ENCODE measurements at regions not wholly inside any gene's neighbourhood (a gene's known extent, or its start where the extent isn't known, plus 50 kb on each side); places are given as distances from the start of the nearest gene placed in this dataset.

DNA sequence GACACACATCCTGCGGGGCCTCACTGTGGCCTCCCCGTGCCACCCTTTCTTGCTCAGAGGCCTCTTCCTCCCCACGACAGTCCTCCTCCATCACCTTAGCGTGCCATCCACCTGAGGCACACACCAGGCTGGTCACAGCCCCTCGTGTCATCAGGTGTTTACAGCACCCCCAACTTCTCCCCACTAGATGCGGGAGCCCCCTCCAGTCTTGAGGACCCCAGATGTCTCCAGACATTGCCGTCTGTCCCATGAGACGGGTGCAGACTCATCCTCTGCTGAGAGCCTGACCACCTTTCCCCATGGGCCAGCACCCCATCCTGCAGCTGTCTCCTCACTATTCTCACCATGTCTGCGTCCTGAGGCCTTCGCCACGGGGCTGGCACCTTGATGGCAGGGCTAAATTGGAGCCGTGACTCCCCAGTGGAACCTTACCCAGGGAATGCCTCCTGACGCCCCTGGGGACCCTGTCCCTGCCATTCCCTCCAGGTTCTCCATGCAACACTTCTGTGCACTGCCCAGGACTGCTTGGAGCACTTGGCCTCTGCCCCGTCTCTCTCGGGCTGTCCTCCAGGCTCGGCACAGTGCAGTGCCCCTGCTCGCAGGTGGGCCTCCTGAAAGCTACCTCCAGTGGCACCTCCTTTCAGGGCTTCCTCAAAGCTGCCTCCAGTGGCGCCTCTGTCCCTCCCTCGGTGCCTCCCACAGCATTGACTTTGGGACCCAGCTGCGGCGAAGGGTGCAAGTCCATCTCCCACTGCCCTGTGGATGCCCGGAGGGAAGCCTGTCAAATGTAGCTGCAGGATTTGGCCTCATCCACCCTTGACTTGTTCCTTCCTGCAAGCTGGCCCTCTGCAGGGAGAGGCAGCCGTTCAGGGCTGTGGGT, 1386.8 kb downstream of the BRD1 start:
- TF ChIP-seq, protein P1, sequence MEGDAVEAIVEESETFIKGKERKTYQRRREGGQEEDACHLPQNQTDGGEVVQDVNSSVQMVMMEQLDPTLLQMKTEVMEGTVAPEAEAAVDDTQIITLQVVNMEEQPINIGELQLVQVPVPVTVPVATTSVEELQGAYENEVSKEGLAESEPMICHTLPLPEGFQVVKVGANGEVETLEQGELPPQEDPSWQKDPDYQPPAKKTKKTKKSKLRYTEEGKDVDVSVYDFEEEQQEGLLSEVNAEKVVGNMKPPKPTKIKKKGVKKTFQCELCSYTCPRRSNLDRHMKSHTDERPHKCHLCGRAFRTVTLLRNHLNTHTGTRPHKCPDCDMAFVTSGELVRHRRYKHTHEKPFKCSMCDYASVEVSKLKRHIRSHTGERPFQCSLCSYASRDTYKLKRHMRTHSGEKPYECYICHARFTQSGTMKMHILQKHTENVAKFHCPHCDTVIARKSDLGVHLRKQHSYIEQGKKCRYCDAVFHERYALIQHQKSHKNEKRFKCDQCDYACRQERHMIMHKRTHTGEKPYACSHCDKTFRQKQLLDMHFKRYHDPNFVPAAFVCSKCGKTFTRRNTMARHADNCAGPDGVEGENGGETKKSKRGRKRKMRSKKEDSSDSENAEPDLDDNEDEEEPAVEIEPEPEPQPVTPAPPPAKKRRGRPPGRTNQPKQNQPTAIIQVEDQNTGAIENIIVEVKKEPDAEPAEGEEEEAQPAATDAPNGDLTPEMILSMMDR (IDR thresholded peaks at IDR 0.05) = no peak
- TF ChIP-seq POLR2A (IDR thresholded peaks at IDR 0.05) = no peak

Measured in adrenal gland (tissue), 5 donors.